WTC11 (cell line): ENCODE measurements at regions not wholly inside any gene's neighbourhood (a gene's known extent, or its start where the extent isn't known, plus 50 kb on each side); places are given as distances from the start of the nearest gene placed in this dataset.

ENCODE experiments used
- ATAC-seq: fragments of 200-7000 bp; cut with Tn5 transposase; 2 replicates; pipeline ENCODE4 v1.10.0; 2021; ENCODE audit warnings: mild to moderate bottlenecking, moderate library complexity
- CTCF ChIA-PET: fragments of 300-600 bp; sonication (Branson Sonifier 250); formaldehyde crosslinking; loops from one replicate; lab custom pipeline; 2021; ENCODE audit warnings: antibody characterized with exemption; lab: Charles Lee
- POLR2A ChIA-PET: fragments of 350-600 bp; sonication (Branson Sonifier 250); formaldehyde crosslinking; loops from one replicate; lab custom pipeline; 2021; ENCODE audit warnings: antibody characterized with exemption; lab: Charles Lee
- DNase-seq: peaks from one replicate; pipeline ENCODE4 v3.0.0; 2021; ENCODE audit warnings: low spot score
- H3K27ac Mint-ChIP-seq: 2 replicates; pipeline ENCODE4 v1.8.0; 2021; ENCODE audit warnings: mixed read lengths
- H3K27me3 Mint-ChIP-seq: 2 replicates; pipeline ENCODE4 v1.8.0; 2021; ENCODE audit warnings: low read depth, mild to moderate bottlenecking, moderate library complexity, mixed read lengths
- H3K36me3 Mint-ChIP-seq: 2 replicates; pipeline ENCODE4 v1.8.0; 2021; ENCODE audit warnings: mixed read lengths
- H3K4me1 Mint-ChIP-seq: 2 replicates; pipeline ENCODE4 v1.8.0; 2022; ENCODE audit warnings: mixed read lengths
- H3K4me3 Mint-ChIP-seq: 2 replicates; pipeline ENCODE4 v1.8.0; 2021; ENCODE audit warnings: mild to moderate bottlenecking, moderate library complexity, mixed read lengths
- H3K9me3 Mint-ChIP-seq: 2 replicates; pipeline ENCODE4 v1.8.0; 2021; ENCODE audit warnings: mixed read lengths
- CREB1 ChIP-seq: sonication (generic); formaldehyde crosslinking; IDR thresholded peaks from 2 replicates; pipeline ENCODE4 v1.8.0; 2023; ENCODE audit warnings: mild to moderate bottlenecking, missing genetic modification reagents
- GRHL2 ChIP-seq: fragments of 250-450 bp; sonication (Bioruptor Pico); IDR thresholded peaks from 2 replicates; pipeline ENCODE4 v1.8.0; 2022; ENCODE audit warnings: mild to moderate bottlenecking, moderate library complexity; ENCODE audit not compliant: insufficient replicate concordance, severe bottlenecking
- GTF2I ChIP-seq: fragments of 250-450 bp; sonication (Bioruptor Pico); conservative IDR thresholded peaks from 2 replicates; pipeline ENCODE4 v1.4.0; 2021; ENCODE audit warnings: mild to moderate bottlenecking
- JAZF1 ChIP-seq: fragments of 250-450 bp; sonication (Bioruptor Pico); IDR thresholded peaks from 2 replicates; pipeline ENCODE4 v1.9.0; 2021; ENCODE audit warnings: moderate library complexity, mild to moderate bottlenecking, inconsistent platforms
- KAT7 ChIP-seq: sonication (generic); formaldehyde crosslinking; IDR thresholded peaks from 2 replicates; pipeline ENCODE4 v1.8.1; 2023; ENCODE audit warnings: missing genetic modification reagents, mild to moderate bottlenecking, borderline replicate concordance
- NR1H2 ChIP-seq: sonication (generic); formaldehyde crosslinking; IDR thresholded peaks from 2 replicates; pipeline ENCODE4 v1.9.0; 2021; ENCODE audit warnings: mild to moderate bottlenecking, moderate library complexity, missing genetic modification reagents
- NR2C2 ChIP-seq: sonication (generic); formaldehyde crosslinking; IDR thresholded peaks from 2 replicates; pipeline ENCODE4 v1.8.0; 2022; ENCODE audit warnings: mild to moderate bottlenecking, missing genetic modification reagents
- RELA ChIP-seq: sonication (generic); formaldehyde crosslinking; IDR thresholded peaks from 2 replicates; pipeline ENCODE4 v1.8.1; 2022; ENCODE audit warnings: missing genetic modification reagents, mild to moderate bottlenecking, borderline replicate concordance
- TCF7 ChIP-seq: sonication (generic); formaldehyde crosslinking; IDR thresholded peaks from 2 replicates; pipeline ENCODE4 v1.8.0; 2022; ENCODE audit warnings: mild to moderate bottlenecking, low read depth, missing genetic modification reagents, moderate library complexity
- TP53 ChIP-seq: sonication (generic); formaldehyde crosslinking; IDR thresholded peaks from 2 replicates; pipeline ENCODE4 v1.8.1; 2023; ENCODE audit warnings: mild to moderate bottlenecking, missing genetic modification reagents
- ZNF416 ChIP-seq: fragments of 250-450 bp; sonication (Bioruptor Pico); IDR thresholded peaks from 2 replicates; pipeline ENCODE4 v1.9.0; 2021; ENCODE audit warnings: mild to moderate bottlenecking, inconsistent platforms
- TF ChIP-seq, protein P1 (sequence below): sonication (generic); formaldehyde crosslinking; IDR thresholded peaks from 2 replicates; pipeline ENCODE4 v1.8.1; 2023; ENCODE audit warnings: mild to moderate bottlenecking, missing genetic modification reagents, moderate library complexity
- TF ChIP-seq, protein P2 (sequence below): sonication (generic); formaldehyde crosslinking; IDR thresholded peaks from 2 replicates; pipeline ENCODE4 v1.8.0; 2023; ENCODE audit warnings: missing genetic modification reagents
- TF ChIP-seq, protein P3 (sequence below): sonication (generic); formaldehyde crosslinking; IDR thresholded peaks from 2 replicates; pipeline ENCODE4 v1.8.1; 2023; ENCODE audit warnings: mild to moderate bottlenecking, missing genetic modification reagents
- TF ChIP-seq, protein P4 (sequence below): sonication (generic); formaldehyde crosslinking; IDR thresholded peaks from 2 replicates; pipeline ENCODE4 v1.8.1; 2023; ENCODE audit warnings: mild to moderate bottlenecking, missing genetic modification reagents, moderate library complexity
- TF ChIP-seq, protein P5 (sequence below): fragments of 250-450 bp; sonication (Bioruptor Pico); IDR thresholded peaks from 2 replicates; pipeline ENCODE4 v2.1.2; 2022; ENCODE audit warnings: mild to moderate bottlenecking, moderate library complexity
- TF ChIP-seq, protein P6 (sequence below): sonication (generic); formaldehyde crosslinking; IDR thresholded peaks from 2 replicates; pipeline ENCODE4 v1.8.0; 2022; ENCODE audit warnings: mild to moderate bottlenecking, missing genetic modification reagents
- TF ChIP-seq, protein P7 (sequence below): sonication (generic); formaldehyde crosslinking; IDR thresholded peaks from 2 replicates; pipeline ENCODE4 v1.8.1; 2023; ENCODE audit warnings: mild to moderate bottlenecking, moderate library complexity, missing genetic modification reagents
- TF ChIP-seq, protein P8 (sequence below): sonication (generic); formaldehyde crosslinking; IDR thresholded peaks from 2 replicates; pipeline ENCODE4 v1.8.1; 2023; ENCODE audit warnings: mild to moderate bottlenecking, missing genetic modification reagents
- TF ChIP-seq, protein P9 (sequence below): sonication (generic); formaldehyde crosslinking; IDR thresholded peaks from 2 replicates; pipeline ENCODE4 v1.8.1; 2023; ENCODE audit warnings: mild to moderate bottlenecking, missing genetic modification reagents, borderline replicate concordance

DNA sequence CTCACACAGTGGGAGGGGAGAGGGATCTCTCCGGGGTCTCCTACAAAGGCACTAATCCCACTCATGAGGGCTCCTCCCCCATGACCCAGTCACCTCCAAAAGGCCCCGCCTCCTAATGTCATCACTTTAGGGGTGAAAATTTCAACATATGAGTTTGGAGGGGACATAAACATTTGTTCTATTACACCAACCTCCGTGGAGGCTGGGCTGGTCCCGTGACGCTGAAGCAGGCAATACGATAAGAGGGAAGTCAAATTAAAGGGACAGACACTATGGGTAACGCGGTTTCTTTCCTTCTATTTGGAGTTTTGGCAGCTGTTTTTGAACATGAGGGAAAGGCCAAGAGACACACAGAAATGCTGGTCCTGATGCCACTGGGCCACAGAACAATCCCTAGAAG is 175.7 kb upstream of the VASH1 start (continued):
- TF ChIP-seq, protein P1, sequence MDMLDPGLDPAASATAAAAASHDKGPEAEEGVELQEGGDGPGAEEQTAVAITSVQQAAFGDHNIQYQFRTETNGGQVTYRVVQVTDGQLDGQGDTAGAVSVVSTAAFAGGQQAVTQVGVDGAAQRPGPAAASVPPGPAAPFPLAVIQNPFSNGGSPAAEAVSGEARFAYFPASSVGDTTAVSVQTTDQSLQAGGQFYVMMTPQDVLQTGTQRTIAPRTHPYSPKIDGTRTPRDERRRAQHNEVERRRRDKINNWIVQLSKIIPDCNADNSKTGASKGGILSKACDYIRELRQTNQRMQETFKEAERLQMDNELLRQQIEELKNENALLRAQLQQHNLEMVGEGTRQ (CRISPR knock-in tag), result no peak

DNA sequence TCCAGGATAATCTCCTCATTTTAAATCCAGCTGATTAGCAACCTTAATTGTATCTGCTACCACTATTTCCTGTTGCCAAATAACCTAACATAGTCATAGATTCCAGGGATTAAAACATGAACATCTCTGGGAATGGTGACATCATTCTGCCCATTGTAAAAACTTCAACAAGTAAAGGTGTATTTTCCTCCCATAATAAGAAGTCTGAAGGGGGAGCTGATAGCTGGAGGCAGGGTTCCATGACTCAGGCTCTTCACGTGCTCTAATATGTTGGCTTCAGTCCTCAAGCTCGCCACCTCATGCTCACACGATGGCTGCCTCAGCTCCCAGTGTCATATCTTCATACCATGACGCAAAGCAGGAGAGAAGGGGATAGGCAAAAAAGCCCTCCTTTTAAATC is 172.0 kb upstream of the VASH1 start:
- no peak for DNase-seq
- TF ChIP-seq KAT7 (CRISPR knock-in tag), result no peak
- no peak for TF ChIP-seq ZNF416 (CRISPR knock-in tag)
- TF ChIP-seq, protein P2, sequence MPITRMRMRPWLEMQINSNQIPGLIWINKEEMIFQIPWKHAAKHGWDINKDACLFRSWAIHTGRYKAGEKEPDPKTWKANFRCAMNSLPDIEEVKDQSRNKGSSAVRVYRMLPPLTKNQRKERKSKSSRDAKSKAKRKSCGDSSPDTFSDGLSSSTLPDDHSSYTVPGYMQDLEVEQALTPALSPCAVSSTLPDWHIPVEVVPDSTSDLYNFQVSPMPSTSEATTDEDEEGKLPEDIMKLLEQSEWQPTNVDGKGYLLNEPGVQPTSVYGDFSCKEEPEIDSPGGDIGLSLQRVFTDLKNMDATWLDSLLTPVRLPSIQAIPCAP (CRISPR knock-in tag), result no peak
- no peak for TF ChIP-seq JAZF1 (CRISPR knock-in tag)
- TF ChIP-seq, protein P3, sequence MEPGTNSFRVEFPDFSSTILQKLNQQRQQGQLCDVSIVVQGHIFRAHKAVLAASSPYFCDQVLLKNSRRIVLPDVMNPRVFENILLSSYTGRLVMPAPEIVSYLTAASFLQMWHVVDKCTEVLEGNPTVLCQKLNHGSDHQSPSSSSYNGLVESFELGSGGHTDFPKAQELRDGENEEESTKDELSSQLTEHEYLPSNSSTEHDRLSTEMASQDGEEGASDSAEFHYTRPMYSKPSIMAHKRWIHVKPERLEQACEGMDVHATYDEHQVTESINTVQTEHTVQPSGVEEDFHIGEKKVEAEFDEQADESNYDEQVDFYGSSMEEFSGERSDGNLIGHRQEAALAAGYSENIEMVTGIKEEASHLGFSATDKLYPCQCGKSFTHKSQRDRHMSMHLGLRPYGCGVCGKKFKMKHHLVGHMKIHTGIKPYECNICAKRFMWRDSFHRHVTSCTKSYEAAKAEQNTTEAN (CRISPR knock-in tag), result no peak
- TF ChIP-seq, protein P4, sequence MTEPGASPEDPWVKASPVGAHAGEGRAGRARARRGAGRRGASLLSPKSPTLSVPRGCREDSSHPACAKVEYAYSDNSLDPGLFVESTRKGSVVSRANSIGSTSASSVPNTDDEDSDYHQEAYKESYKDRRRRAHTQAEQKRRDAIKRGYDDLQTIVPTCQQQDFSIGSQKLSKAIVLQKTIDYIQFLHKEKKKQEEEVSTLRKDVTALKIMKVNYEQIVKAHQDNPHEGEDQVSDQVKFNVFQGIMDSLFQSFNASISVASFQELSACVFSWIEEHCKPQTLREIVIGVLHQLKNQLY (CRISPR knock-in tag), result no peak
- TF ChIP-seq GRHL2, result no peak
- TF ChIP-seq TCF7 (CRISPR knock-in tag), result no peak
- TF ChIP-seq CREB1 (CRISPR knock-in tag), result no peak
- TF ChIP-seq, protein P5, sequence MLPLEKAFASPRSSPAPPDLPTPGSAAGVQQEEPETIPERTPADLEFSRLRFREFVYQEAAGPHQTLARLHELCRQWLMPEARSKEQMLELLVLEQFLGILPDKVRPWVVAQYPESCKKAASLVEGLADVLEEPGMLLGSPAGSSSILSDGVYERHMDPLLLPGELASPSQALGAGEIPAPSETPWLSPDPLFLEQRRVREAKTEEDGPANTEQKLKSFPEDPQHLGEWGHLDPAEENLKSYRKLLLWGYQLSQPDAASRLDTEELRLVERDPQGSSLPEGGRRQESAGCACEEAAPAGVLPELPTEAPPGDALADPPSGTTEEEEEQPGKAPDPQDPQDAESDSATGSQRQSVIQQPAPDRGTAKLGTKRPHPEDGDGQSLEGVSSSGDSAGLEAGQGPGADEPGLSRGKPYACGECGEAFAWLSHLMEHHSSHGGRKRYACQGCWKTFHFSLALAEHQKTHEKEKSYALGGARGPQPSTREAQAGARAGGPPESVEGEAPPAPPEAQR (CRISPR knock-in tag), result no peak
- no peak for TF ChIP-seq RELA
- TF ChIP-seq, protein P6, sequence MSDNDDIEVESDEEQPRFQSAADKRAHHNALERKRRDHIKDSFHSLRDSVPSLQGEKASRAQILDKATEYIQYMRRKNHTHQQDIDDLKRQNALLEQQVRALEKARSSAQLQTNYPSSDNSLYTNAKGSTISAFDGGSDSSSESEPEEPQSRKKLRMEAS, result no peak
- no peak for TF ChIP-seq NR2C2 (CRISPR knock-in tag)
- TF ChIP-seq, protein P7, sequence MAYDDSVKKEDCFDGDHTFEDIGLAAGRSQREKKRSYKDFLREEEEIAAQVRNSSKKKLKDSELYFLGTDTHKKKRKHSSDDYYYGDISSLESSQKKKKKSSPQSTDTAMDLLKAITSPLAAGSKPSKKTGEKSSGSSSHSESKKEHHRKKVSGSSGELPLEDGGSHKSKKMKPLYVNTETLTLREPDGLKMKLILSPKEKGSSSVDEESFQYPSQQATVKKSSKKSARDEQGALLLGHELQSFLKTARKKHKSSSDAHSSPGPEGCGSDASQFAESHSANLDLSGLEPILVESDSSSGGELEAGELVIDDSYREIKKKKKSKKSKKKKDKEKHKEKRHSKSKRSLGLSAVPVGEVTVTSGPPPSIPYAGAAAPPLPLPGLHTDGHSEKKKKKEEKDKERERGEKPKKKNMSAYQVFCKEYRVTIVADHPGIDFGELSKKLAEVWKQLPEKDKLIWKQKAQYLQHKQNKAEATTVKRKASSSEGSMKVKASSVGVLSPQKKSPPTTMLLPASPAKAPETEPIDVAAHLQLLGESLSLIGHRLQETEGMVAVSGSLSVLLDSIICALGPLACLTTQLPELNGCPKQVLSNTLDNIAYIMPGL (CRISPR knock-in tag), result no peak
- TF ChIP-seq TP53 (CRISPR knock-in tag), result no peak
- TF ChIP-seq GTF2I (CRISPR knock-in tag), result no peak
- Mint-ChIP-seq H3K27ac (no peak overlapping the region), H3K36me3 (peaks cover 3% of the 10 kb centered on the region; the same call in 1 of the 2 replicates), H3K4me3 (no peak overlapping the region), H3K9me3 (peaks cover 8% of the 10 kb centered on the region; the same call in 1 of the 2 replicates), H3K4me1 (0 out of 2 replicates have a peak, but pooled peaks cover 6% of the 10 kb centered on the region), H3K27me3 (no peaks in the 10 kb centered on the region)
- ChIA-PET POLR2A (no interaction called here), CTCF (interaction anchor here (0.7 kb wide), 1 partner anchor 160 kb away, joined by 4 read pairs; no protein-coding TSS in a partner anchor)
- no peak for ATAC-seq

DNA sequence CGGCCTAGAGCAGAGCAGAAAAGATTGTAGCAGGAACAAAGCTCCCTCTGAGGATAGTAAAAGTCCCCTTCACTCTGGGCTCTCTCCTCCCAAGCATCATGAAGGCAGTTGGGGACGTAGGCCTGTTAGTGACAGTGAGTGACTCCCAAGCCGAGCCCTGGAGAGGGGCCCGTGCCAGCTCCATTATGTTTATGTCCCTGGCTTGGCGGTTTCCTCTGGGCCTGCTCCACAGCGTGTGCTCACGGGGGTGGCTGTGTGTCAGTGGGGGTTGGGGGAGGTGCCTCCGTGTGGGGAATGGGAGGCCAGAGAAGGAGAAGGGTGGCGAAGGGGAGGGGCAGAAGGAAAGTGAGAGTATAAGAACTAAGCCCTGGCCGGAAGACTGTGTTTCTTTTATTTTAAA is 170.0 kb upstream of the VASH1 start:
- no peak overlapping the region for H3K27ac Mint-ChIP-seq
- H3K4me1 Mint-ChIP-seq, result 0 out of 2 replicates have a peak, but pooled peaks cover 6% of the 10 kb centered on the region
- POLR2A ChIA-PET, result interaction anchor here (0.6 kb wide), 1 partner anchor 19 kb away, joined by 3 read pairs; no protein-coding TSS in a partner anchor
- ATAC-seq (peak; percentile 30; the same call in 1 of the 2 replicates), DNase-seq (no peak)
- H3K27me3 Mint-ChIP-seq, result no peaks in the 10 kb centered on the region
- H3K36me3 Mint-ChIP-seq, result peaks cover 3% of the 10 kb centered on the region; the same call in 1 of the 2 replicates
- H3K9me3 Mint-ChIP-seq, result peaks cover 8% of the 10 kb centered on the region; the same call in 1 of the 2 replicates
- no peak overlapping the region for H3K4me3 Mint-ChIP-seq
- CTCF ChIA-PET, result interaction anchor here (0.6 to 1.1 kb wide), 3 partner anchors 22 to 119 kb away, joined by 3 read pairs; no protein-coding TSS in a partner anchor
- TF ChIP-seq, protein P8, sequence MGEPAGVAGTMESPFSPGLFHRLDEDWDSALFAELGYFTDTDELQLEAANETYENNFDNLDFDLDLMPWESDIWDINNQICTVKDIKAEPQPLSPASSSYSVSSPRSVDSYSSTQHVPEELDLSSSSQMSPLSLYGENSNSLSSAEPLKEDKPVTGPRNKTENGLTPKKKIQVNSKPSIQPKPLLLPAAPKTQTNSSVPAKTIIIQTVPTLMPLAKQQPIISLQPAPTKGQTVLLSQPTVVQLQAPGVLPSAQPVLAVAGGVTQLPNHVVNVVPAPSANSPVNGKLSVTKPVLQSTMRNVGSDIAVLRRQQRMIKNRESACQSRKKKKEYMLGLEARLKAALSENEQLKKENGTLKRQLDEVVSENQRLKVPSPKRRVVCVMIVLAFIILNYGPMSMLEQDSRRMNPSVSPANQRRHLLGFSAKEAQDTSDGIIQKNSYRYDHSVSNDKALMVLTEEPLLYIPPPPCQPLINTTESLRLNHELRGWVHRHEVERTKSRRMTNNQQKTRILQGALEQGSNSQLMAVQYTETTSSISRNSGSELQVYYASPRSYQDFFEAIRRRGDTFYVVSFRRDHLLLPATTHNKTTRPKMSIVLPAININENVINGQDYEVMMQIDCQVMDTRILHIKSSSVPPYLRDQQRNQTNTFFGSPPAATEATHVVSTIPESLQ (CRISPR knock-in tag), result no peak
- no peak for TF ChIP-seq NR1H2
- TF ChIP-seq, protein P9, sequence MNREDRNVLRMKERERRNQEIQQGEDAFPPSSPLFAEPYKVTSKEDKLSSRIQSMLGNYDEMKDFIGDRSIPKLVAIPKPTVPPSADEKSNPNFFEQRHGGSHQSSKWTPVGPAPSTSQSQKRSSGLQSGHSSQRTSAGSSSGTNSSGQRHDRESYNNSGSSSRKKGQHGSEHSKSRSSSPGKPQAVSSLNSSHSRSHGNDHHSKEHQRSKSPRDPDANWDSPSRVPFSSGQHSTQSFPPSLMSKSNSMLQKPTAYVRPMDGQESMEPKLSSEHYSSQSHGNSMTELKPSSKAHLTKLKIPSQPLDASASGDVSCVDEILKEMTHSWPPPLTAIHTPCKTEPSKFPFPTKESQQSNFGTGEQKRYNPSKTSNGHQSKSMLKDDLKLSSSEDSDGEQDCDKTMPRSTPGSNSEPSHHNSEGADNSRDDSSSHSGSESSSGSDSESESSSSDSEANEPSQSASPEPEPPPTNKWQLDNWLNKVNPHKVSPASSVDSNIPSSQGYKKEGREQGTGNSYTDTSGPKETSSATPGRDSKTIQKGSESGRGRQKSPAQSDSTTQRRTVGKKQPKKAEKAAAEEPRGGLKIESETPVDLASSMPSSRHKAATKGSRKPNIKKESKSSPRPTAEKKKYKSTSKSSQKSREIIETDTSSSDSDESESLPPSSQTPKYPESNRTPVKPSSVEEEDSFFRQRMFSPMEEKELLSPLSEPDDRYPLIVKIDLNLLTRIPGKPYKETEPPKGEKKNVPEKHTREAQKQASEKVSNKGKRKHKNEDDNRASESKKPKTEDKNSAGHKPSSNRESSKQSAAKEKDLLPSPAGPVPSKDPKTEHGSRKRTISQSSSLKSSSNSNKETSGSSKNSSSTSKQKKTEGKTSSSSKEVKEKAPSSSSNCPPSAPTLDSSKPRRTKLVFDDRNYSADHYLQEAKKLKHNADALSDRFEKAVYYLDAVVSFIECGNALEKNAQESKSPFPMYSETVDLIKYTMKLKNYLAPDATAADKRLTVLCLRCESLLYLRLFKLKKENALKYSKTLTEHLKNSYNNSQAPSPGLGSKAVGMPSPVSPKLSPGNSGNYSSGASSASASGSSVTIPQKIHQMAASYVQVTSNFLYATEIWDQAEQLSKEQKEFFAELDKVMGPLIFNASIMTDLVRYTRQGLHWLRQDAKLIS (CRISPR knock-in tag), result no peak
